Calu3 (cell line): ENCODE measurements at regions not wholly inside any gene's neighbourhood (a gene's known extent, or its start where the extent isn't known, plus 50 kb on each side); places are given as distances from the start of the nearest gene placed in this dataset.

Experiments
- BruUV-seq: library from RNA; stranded (reverse); fragments of 400-500 nt; replicated peaks from 2 replicates; lab custom pipeline; 2021; lab: Mats Ljungman, UMichigan
- CTCF ChIA-PET: fragments of 300-600 bp; sonication (Branson Sonifier 250); formaldehyde crosslinking; loops from one replicate; lab custom pipeline; 2022; ENCODE audit warnings: antibody characterized with exemption; lab: Charles Lee
- DNase-seq: peaks from one replicate; pipeline ENCODE4 v3.0.0; 2022
- H3K27ac Mint-ChIP-seq: one replicate; pipeline ENCODE4 v1.8.0; 2022; ENCODE audit warnings: mixed read lengths; ENCODE audit not compliant: unreplicated experiment
- H3K27me3 Mint-ChIP-seq: one replicate; pipeline ENCODE4 v1.8.0; 2022; ENCODE audit warnings: mixed read lengths; ENCODE audit not compliant: unreplicated experiment
- H3K36me3 Mint-ChIP-seq: one replicate; pipeline ENCODE4 v1.8.0; 2022; ENCODE audit warnings: mild to moderate bottlenecking, moderate library complexity, mixed read lengths; ENCODE audit not compliant: insufficient read depth, unreplicated experiment
- H3K4me1 Mint-ChIP-seq: one replicate; pipeline ENCODE4 v1.8.0; 2022; ENCODE audit warnings: mild to moderate bottlenecking, low read depth, mixed read lengths; ENCODE audit not compliant: unreplicated experiment
- H3K4me3 Mint-ChIP-seq: one replicate; pipeline ENCODE4 v1.8.0; 2022; ENCODE audit warnings: mild to moderate bottlenecking, low read depth, moderate library complexity, mixed read lengths; ENCODE audit not compliant: unreplicated experiment
- H3K9me3 Mint-ChIP-seq: one replicate; pipeline ENCODE4 v1.8.0; 2022; ENCODE audit warnings: low read depth, mixed read lengths; ENCODE audit not compliant: unreplicated experiment
- intact Hi-C: fragments of 100-400 bp; cut with micrococcal nuclease; formaldehyde crosslinking; loops from one replicate; pipeline ENCODE4 v1.10.0; 2022; ENCODE audit not compliant: unreplicated experiment
- TF ChIP-seq, protein P1 (sequence below): fragments of 200-600 bp; IDR thresholded peaks from one replicate; pipeline ENCODE4 v1.8.0; 2022; ENCODE audit warnings: antibody characterized with exemption; ENCODE audit not compliant: unreplicated experiment

DNA sequence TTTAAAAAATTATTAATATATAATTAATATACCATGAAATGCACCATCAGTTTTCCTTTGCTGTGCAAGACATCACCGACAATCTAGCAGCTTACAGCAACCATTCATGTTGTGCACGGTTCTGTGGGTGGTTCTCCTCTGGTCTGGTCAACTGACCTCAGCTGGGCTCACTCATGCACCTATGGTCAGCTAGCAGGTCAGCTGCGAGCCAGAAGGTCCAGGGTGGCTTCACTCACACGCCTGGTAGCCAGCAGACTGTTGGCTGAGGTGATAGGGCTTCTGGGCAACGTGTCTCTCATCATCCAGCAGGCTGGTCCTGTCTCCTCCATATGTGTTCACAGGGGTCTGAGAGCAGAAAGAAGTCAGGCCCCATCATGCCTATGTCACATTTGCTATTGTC lies 210.4 kb downstream of the KIF26A start:
- Mint-ChIP-seq H3K36me3 (no peaks in the 10 kb centered on the region), H3K4me3 (no peak overlapping the region), H3K9me3 (no peaks in the 10 kb centered on the region), H3K4me1 (no peaks in the 10 kb centered on the region), H3K27ac (no peak overlapping the region), H3K27me3 (peaks cover 100% of the 10 kb centered on the region)
- intact Hi-C loops, result no loop called here
- TF ChIP-seq, protein P1, sequence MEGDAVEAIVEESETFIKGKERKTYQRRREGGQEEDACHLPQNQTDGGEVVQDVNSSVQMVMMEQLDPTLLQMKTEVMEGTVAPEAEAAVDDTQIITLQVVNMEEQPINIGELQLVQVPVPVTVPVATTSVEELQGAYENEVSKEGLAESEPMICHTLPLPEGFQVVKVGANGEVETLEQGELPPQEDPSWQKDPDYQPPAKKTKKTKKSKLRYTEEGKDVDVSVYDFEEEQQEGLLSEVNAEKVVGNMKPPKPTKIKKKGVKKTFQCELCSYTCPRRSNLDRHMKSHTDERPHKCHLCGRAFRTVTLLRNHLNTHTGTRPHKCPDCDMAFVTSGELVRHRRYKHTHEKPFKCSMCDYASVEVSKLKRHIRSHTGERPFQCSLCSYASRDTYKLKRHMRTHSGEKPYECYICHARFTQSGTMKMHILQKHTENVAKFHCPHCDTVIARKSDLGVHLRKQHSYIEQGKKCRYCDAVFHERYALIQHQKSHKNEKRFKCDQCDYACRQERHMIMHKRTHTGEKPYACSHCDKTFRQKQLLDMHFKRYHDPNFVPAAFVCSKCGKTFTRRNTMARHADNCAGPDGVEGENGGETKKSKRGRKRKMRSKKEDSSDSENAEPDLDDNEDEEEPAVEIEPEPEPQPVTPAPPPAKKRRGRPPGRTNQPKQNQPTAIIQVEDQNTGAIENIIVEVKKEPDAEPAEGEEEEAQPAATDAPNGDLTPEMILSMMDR, result no peak
- no TSS peak for BruUV-seq
- CTCF ChIA-PET, result no interaction called here
- DNase-seq, result no peak

DNA sequence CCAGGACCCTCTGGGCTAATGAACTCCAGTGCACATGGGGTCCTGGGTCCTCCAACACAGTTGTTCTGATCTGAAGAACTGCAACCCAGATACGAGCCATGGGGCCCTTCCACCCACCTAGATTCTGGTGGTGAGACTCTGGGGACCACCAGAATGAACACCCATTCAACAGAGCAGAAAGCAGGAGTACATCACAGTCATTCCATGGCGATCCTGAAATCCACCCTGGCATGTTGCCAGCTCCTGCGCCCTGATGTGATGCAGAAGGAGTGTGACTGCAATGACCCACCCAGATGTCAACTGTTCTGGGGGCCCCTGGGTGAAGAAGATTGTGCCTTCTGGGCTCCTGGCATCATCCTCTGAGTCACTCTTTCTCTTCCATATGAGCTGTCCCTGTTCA lies 211.6 kb downstream of the KIF26A start:
- DNase-seq, result no peak
- Mint-ChIP-seq H3K27me3 (peaks cover 95% of the 10 kb centered on the region), H3K4me1 (no peaks in the 10 kb centered on the region), H3K4me3 (no peak overlapping the region), H3K27ac (no peak overlapping the region), H3K9me3 (no peaks in the 10 kb centered on the region), H3K36me3 (no peaks in the 10 kb centered on the region)
- intact Hi-C loops, result no loop called here
- CTCF ChIA-PET, result no interaction called here
- TF ChIP-seq, protein P1, result no peak
- no TSS peak for BruUV-seq

DNA sequence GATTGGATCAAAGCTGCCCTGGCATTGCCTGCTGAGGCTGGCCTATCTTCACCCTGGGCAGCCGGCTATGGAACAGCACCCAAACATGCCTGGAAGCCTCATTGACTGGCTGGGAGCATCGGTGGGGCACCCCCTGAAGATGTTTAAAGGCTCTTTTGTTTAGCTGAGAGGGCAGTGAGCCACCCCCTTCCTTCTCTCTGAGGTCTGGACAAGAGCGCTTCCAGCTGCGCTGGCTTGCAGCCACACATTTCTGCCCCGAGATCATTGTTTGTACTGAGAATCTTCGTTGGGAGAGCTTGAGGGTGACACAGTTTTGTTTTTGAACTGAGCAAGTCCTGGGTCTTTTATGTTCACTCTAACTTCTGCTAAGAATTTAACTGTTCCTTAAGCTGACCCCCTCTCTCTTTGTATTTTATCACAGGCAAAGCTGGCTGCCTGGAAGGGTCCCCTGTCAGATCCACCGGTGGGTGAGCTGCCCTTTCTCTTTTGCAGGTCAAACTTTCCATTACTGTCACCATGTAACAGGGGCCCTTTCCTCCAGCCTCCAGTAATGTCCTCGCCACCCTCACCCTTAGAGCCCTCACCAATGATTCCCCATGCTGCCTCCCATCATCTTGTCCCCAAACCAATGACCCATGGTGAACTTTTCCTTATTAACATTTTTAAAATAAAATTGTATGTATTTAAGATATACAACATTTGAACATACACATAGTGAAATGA lies 212.2 kb downstream of the KIF26A start:
- no TSS peak for BruUV-seq
- peaks cover 94% of the 10 kb centered on the region for H3K27me3 Mint-ChIP-seq
- intact Hi-C loops, result no loop called here
- CTCF ChIA-PET, result interaction anchor here (1.0 kb wide), 1 partner anchor 273 kb away, joined by 3 read pairs; no protein-coding TSS in a partner anchor
- H3K9me3 Mint-ChIP-seq, result no peaks in the 10 kb centered on the region
- H3K4me1 Mint-ChIP-seq, result no peaks in the 10 kb centered on the region
- TF ChIP-seq, protein P1, result no peak
- H3K36me3 Mint-ChIP-seq, result no peaks in the 10 kb centered on the region
- no peak overlapping the region for H3K4me3 Mint-ChIP-seq
- DNase-seq, result no peak
- H3K27ac Mint-ChIP-seq, result no peak overlapping the region

DNA sequence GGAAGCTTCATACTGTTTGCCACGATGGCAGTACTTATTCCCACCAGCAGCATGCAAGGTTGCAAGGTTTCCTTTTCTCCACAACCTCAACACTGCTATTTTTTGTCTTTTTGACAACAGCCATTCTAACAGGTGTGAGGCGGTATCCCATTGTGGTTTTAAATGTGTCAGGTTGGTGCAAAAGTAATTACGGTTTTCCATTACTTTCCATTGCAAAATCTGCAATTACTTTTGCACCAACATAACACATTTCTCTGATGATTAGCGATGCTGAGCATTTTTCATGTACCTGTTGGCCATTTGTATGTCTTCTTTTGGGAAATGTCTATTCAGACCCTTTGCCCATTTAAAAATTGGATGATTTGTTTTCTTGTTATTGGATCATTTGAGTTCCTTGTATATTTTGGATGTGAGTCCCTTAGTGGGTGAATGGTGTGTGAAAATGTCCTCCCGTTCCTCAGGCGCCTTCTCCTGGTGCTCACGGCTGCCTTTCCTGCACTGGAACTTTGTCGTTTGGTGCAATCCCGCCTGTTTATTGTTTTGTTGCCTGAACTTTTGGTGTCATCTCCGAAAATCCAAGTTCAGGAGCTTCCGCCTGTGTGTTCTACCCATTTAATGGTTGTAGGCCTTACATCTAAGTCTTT lies 213.6 kb downstream of the KIF26A start:
- H3K4me3 Mint-ChIP-seq, result no peak overlapping the region
- TF ChIP-seq, protein P1, result no peak
- H3K36me3 Mint-ChIP-seq, result no peaks in the 10 kb centered on the region
- H3K27me3 Mint-ChIP-seq, result peaks cover 94% of the 10 kb centered on the region
- intact Hi-C loops, result no loop called here
- BruUV-seq, result no TSS peak
- no peaks in the 10 kb centered on the region for H3K4me1 Mint-ChIP-seq
- CTCF ChIA-PET, result no interaction called here
- no peaks in the 10 kb centered on the region for H3K9me3 Mint-ChIP-seq
- no peak for DNase-seq
- H3K27ac Mint-ChIP-seq, result no peak overlapping the region
